WTC11 (cell line): ENCODE measurements at regions not wholly inside any gene's neighbourhood (a gene's known extent, or its start where the extent isn't known, plus 50 kb on each side); places are given as distances from the start of the nearest gene placed in this dataset.

ENCODE experiments used
- ATAC-seq: fragments of 200-7000 bp; cut with Tn5 transposase; 2 replicates; pipeline ENCODE4 v1.10.0; 2021; ENCODE audit warnings: mild to moderate bottlenecking, moderate library complexity
- CTCF ChIA-PET: fragments of 300-600 bp; sonication (Branson Sonifier 250); formaldehyde crosslinking; loops from one replicate; lab custom pipeline; 2021; ENCODE audit warnings: antibody characterized with exemption; lab: Charles Lee
- POLR2A ChIA-PET: fragments of 350-600 bp; sonication (Branson Sonifier 250); formaldehyde crosslinking; loops from one replicate; lab custom pipeline; 2021; ENCODE audit warnings: antibody characterized with exemption; lab: Charles Lee
- DNase-seq: peaks from one replicate; pipeline ENCODE4 v3.0.0; 2021; ENCODE audit warnings: low spot score
- H3K27ac Mint-ChIP-seq: 2 replicates; pipeline ENCODE4 v1.8.0; 2021; ENCODE audit warnings: mixed read lengths
- H3K27me3 Mint-ChIP-seq: 2 replicates; pipeline ENCODE4 v1.8.0; 2021; ENCODE audit warnings: low read depth, mild to moderate bottlenecking, moderate library complexity, mixed read lengths
- H3K36me3 Mint-ChIP-seq: 2 replicates; pipeline ENCODE4 v1.8.0; 2021; ENCODE audit warnings: mixed read lengths
- H3K4me1 Mint-ChIP-seq: 2 replicates; pipeline ENCODE4 v1.8.0; 2022; ENCODE audit warnings: mixed read lengths
- H3K4me3 Mint-ChIP-seq: 2 replicates; pipeline ENCODE4 v1.8.0; 2021; ENCODE audit warnings: mild to moderate bottlenecking, moderate library complexity, mixed read lengths
- H3K9me3 Mint-ChIP-seq: 2 replicates; pipeline ENCODE4 v1.8.0; 2021; ENCODE audit warnings: mixed read lengths
- CREB1 ChIP-seq: sonication (generic); formaldehyde crosslinking; IDR thresholded peaks from 2 replicates; pipeline ENCODE4 v1.8.0; 2023; ENCODE audit warnings: mild to moderate bottlenecking, missing genetic modification reagents
- FOXP4 ChIP-seq: sonication (generic); formaldehyde crosslinking; IDR thresholded peaks from 2 replicates; pipeline ENCODE4 v1.8.0; 2022; ENCODE audit warnings: mild to moderate bottlenecking, missing genetic modification reagents
- GABPB1 ChIP-seq: sonication (generic); formaldehyde crosslinking; IDR thresholded peaks from 2 replicates; pipeline ENCODE4 v1.8.1; 2023; ENCODE audit warnings: mild to moderate bottlenecking, missing genetic modification reagents
- GTF2I ChIP-seq: fragments of 250-450 bp; sonication (Bioruptor Pico); conservative IDR thresholded peaks from 2 replicates; pipeline ENCODE4 v1.4.0; 2021; ENCODE audit warnings: mild to moderate bottlenecking
- HMGA2 ChIP-seq: fragments of 250-450 bp; sonication (Bioruptor Pico); IDR thresholded peaks from 2 replicates; pipeline ENCODE4 v1.4.0; 2021; ENCODE audit warnings: mild to moderate bottlenecking, moderate library complexity
- IRF2 ChIP-seq: sonication (generic); formaldehyde crosslinking; IDR thresholded peaks from 2 replicates; pipeline ENCODE4 v1.8.0; 2022; ENCODE audit warnings: low read depth, missing genetic modification reagents, borderline replicate concordance
- JAZF1 ChIP-seq: fragments of 250-450 bp; sonication (Bioruptor Pico); IDR thresholded peaks from 2 replicates; pipeline ENCODE4 v1.9.0; 2021; ENCODE audit warnings: moderate library complexity, mild to moderate bottlenecking, inconsistent platforms
- JUN ChIP-seq: sonication (generic); formaldehyde crosslinking; IDR thresholded peaks from 2 replicates; pipeline ENCODE4 v1.8.0; 2023; ENCODE audit warnings: mild to moderate bottlenecking, missing genetic modification reagents
- KAT7 ChIP-seq: sonication (generic); formaldehyde crosslinking; IDR thresholded peaks from 2 replicates; pipeline ENCODE4 v1.8.1; 2023; ENCODE audit warnings: missing genetic modification reagents, mild to moderate bottlenecking, borderline replicate concordance
- MXD4 ChIP-seq: fragments of 250-450 bp; sonication (Bioruptor Pico); IDR thresholded peaks from 2 replicates; pipeline ENCODE4 v1.8.0; 2021; ENCODE audit warnings: mild to moderate bottlenecking, moderate library complexity, borderline replicate concordance
- NFYB ChIP-seq: sonication (generic); formaldehyde crosslinking; conservative IDR thresholded peaks from 2 replicates; pipeline ENCODE4 v1.8.0; 2022; ENCODE audit warnings: low read depth, missing genetic modification reagents
- NR2C2 ChIP-seq: sonication (generic); formaldehyde crosslinking; IDR thresholded peaks from 2 replicates; pipeline ENCODE4 v1.8.0; 2022; ENCODE audit warnings: mild to moderate bottlenecking, missing genetic modification reagents
- OVOL2 ChIP-seq: fragments of 250-450 bp; sonication (Bioruptor Pico); IDR thresholded peaks from 2 replicates; pipeline ENCODE4 v1.9.0; 2021; ENCODE audit warnings: mild to moderate bottlenecking, borderline replicate concordance
- PRRX2 ChIP-seq: fragments of 250-450 bp; sonication (Bioruptor Pico); IDR thresholded peaks from 2 replicates; pipeline ENCODE4 v1.8.0; 2021; ENCODE audit warnings: mild to moderate bottlenecking
- SOX15 ChIP-seq: fragments of 250-450 bp; sonication (Bioruptor Pico); IDR thresholded peaks from 2 replicates; pipeline ENCODE4 v1.9.0; 2021; ENCODE audit warnings: mild to moderate bottlenecking
- STAT6 ChIP-seq: sonication (generic); formaldehyde crosslinking; conservative IDR thresholded peaks from 2 replicates; pipeline ENCODE4 v1.8.1; 2023; ENCODE audit warnings: mild to moderate bottlenecking, low read depth, missing genetic modification reagents, moderate library complexity
- TEAD1 ChIP-seq: sonication (generic); formaldehyde crosslinking; IDR thresholded peaks from 2 replicates; pipeline ENCODE4 v1.8.0; 2022; ENCODE audit warnings: mild to moderate bottlenecking, missing genetic modification reagents
- TP53 ChIP-seq: sonication (generic); formaldehyde crosslinking; IDR thresholded peaks from 2 replicates; pipeline ENCODE4 v1.8.1; 2023; ENCODE audit warnings: mild to moderate bottlenecking, missing genetic modification reagents
- USF1 ChIP-seq: sonication (generic); formaldehyde crosslinking; IDR thresholded peaks from 2 replicates; pipeline ENCODE4 v1.8.0; 2022; ENCODE audit warnings: mild to moderate bottlenecking, missing genetic modification reagents
- ZMAT4 ChIP-seq: fragments of 250-450 bp; sonication (Bioruptor Pico); IDR thresholded peaks from 2 replicates; pipeline ENCODE4 v1.9.0; 2021; ENCODE audit warnings: mild to moderate bottlenecking
- ZNF121 ChIP-seq: sonication (generic); formaldehyde crosslinking; IDR thresholded peaks from 2 replicates; pipeline ENCODE4 v1.8.0; 2023; ENCODE audit warnings: missing genetic modification reagents
- ZNF317 ChIP-seq: sonication (generic); formaldehyde crosslinking; IDR thresholded peaks from 2 replicates; pipeline ENCODE4 v1.8.1; 2023; ENCODE audit warnings: low read depth, mild to moderate bottlenecking, moderate library complexity, missing genetic modification reagents, borderline replicate concordance
- ZNF416 ChIP-seq: fragments of 250-450 bp; sonication (Bioruptor Pico); IDR thresholded peaks from 2 replicates; pipeline ENCODE4 v1.9.0; 2021; ENCODE audit warnings: mild to moderate bottlenecking, inconsistent platforms
- ZNF423 ChIP-seq: fragments of 250-450 bp; sonication (Bioruptor Pico); IDR thresholded peaks from 2 replicates; pipeline ENCODE4 v2.1.2; 2022; ENCODE audit warnings: mild to moderate bottlenecking, moderate library complexity
- ZNF671 ChIP-seq: fragments of 250-450 bp; sonication (Bioruptor Pico); IDR thresholded peaks from 2 replicates; pipeline ENCODE4 v1.8.0; 2021; ENCODE audit warnings: mild to moderate bottlenecking
- TF ChIP-seq, protein P1 (sequence below): sonication (generic); formaldehyde crosslinking; conservative IDR thresholded peaks from 2 replicates; pipeline ENCODE4 v1.8.1; 2022; ENCODE audit warnings: mild to moderate bottlenecking, missing genetic modification reagents
- TF ChIP-seq, protein P2 (sequence below): fragments of 250-450 bp; sonication (Bioruptor Pico); IDR thresholded peaks from 2 replicates; pipeline ENCODE4 v1.9.0; 2021; ENCODE audit warnings: moderate library complexity, mild to moderate bottlenecking, inconsistent platforms, borderline replicate concordance
- TF ChIP-seq, protein P3 (sequence below): sonication (generic); formaldehyde crosslinking; IDR thresholded peaks from 2 replicates; pipeline ENCODE4 v1.8.0; 2022; ENCODE audit warnings: mild to moderate bottlenecking, missing genetic modification reagents

- ATAC-seq (peak; percentile 3; the same call in 1 of the 2 replicates), DNase-seq (no peak)
- ChIA-PET POLR2A (interaction anchor here (0.5 to 1.1 kb wide), 3 partner anchors 22 to 37 kb away, joined by 3 to 5 read pairs (median 3); no protein-coding TSS in a partner anchor), CTCF (interaction anchor here (0.9 to 3.4 kb wide), 13 partner anchors 11 to 327 kb away, joined by 3 to 20 read pairs (median 5); no protein-coding TSS in a partner anchor)
- Mint-ChIP-seq H3K9me3 (no peaks in the 10 kb centered on the region), H3K4me1 (peaks cover 19% of the 10 kb centered on the region), H3K27ac (no peak overlapping the region), H3K4me3 (peak overlapping the region; percentile 22; the same call in 1 of the 2 replicates), H3K27me3 (peaks cover 23% of the 10 kb centered on the region), H3K36me3 (no peaks in the 10 kb centered on the region)
- no peak for TF ChIP-seq ZNF121 (CRISPR knock-in tag)
- TF ChIP-seq, protein P1, sequence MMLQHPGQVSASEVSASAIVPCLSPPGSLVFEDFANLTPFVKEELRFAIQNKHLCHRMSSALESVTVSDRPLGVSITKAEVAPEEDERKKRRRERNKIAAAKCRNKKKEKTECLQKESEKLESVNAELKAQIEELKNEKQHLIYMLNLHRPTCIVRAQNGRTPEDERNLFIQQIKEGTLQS (CRISPR knock-in tag) = no peak
- no peak for TF ChIP-seq TP53 (CRISPR knock-in tag)
- TF ChIP-seq CREB1 (CRISPR knock-in tag) = no peak
- TF ChIP-seq NFYB (CRISPR knock-in tag) = no peak
- no peak for TF ChIP-seq IRF2 (CRISPR knock-in tag)
- TF ChIP-seq USF1 = peak; percentile 36; the same call in 1 of the 2 replicates
- no peak for TF ChIP-seq ZNF416 (CRISPR knock-in tag)
- TF ChIP-seq GABPB1 (CRISPR knock-in tag) = 0 out of 2 replicates have a peak, but pooled peaks have one; percentile 27
- TF ChIP-seq SOX15 (CRISPR knock-in tag) = no peak
- peak; percentile 69 for TF ChIP-seq ZNF423 (CRISPR knock-in tag)
- TF ChIP-seq ZNF671 (CRISPR knock-in tag) = no peak
- no peak for TF ChIP-seq OVOL2
- TF ChIP-seq ZMAT4 (CRISPR knock-in tag) = no peak
These were observed 162.0 kb downstream of the C9orf50 start for GRCh38 chr9:129458663-129459546.

- DNase-seq = no peak
- H3K4me3 Mint-ChIP-seq = no peak overlapping the region
- POLR2A ChIA-PET = interaction anchor here (1.1 kb wide), 1 partner anchor 38 kb away, joined by 5 read pairs; no protein-coding TSS in a partner anchor
- no peaks in the 10 kb centered on the region for H3K9me3 Mint-ChIP-seq
- H3K4me1 Mint-ChIP-seq = peaks cover 19% of the 10 kb centered on the region
- no peaks in the 10 kb centered on the region for H3K36me3 Mint-ChIP-seq
- CTCF ChIA-PET = interaction anchor here (0.9 to 3.4 kb wide), 6 partner anchors 21 to 326 kb away, joined by 3 to 20 read pairs (median 4); no protein-coding TSS in a partner anchor
- H3K27ac Mint-ChIP-seq = no peak overlapping the region
- peaks cover 23% of the 10 kb centered on the region for H3K27me3 Mint-ChIP-seq
- ATAC-seq = no peak
- TF ChIP-seq HMGA2 (CRISPR knock-in tag) = no peak
- no peak for TF ChIP-seq TEAD1 (CRISPR knock-in tag)
- TF ChIP-seq STAT6 (CRISPR knock-in tag) = no peak
- no peak for TF ChIP-seq NR2C2 (CRISPR knock-in tag)
- no peak for TF ChIP-seq KAT7
- TF ChIP-seq ZNF317 = no peak
- TF ChIP-seq GABPB1 (CRISPR knock-in tag) = no peak
- TF ChIP-seq, protein P2, sequence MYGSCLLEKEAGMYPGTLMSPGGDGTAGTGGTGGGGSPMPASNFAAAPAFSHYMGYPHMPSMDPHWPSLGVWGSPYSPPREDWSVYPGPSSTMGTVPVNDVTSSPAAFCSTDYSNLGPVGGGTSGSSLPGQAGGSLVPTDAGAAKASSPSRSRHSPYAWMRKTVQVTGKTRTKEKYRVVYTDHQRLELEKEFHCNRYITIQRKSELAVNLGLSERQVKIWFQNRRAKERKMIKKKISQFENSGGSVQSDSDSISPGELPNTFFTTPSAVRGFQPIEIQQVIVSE (CRISPR knock-in tag) = no peak
- no peak for TF ChIP-seq GTF2I (CRISPR knock-in tag)
- TF ChIP-seq, protein P3, sequence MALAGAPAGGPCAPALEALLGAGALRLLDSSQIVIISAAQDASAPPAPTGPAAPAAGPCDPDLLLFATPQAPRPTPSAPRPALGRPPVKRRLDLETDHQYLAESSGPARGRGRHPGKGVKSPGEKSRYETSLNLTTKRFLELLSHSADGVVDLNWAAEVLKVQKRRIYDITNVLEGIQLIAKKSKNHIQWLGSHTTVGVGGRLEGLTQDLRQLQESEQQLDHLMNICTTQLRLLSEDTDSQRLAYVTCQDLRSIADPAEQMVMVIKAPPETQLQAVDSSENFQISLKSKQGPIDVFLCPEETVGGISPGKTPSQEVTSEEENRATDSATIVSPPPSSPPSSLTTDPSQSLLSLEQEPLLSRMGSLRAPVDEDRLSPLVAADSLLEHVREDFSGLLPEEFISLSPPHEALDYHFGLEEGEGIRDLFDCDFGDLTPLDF (CRISPR knock-in tag) = no peak
- TF ChIP-seq JAZF1 (CRISPR knock-in tag) = no peak
- no peak for TF ChIP-seq FOXP4 (CRISPR knock-in tag)
- no peak for TF ChIP-seq JUN (CRISPR knock-in tag)
- TF ChIP-seq PRRX2 = no peak
- no peak for TF ChIP-seq MXD4 (CRISPR knock-in tag)
These were observed 162.7 kb downstream of the C9orf50 start for GRCh38 chr9:129458155-129458661.
